COLO829 (cell line): ENCODE measurements at regions not wholly inside any gene's neighbourhood (a gene's known extent, or its start where the extent isn't known, plus 50 kb on each side); places are given as distances from the start of the nearest gene placed in this dataset.

Experiments
- DNase-seq: peaks from one replicate; pipeline ENCODE4 v3.0.0; 2012; ENCODE audit warnings: low spot score

- DNase-seq: no peak
Measured at GRCh38 chr18:42632801-42633200, 482.7 kb downstream of the RIT2 start.

- no peak for DNase-seq
Measured at GRCh38 chr18:42635378-42636048, 480.0 kb downstream of the RIT2 start.

GRCh38 chr18:42636309-42636708, 479.2 kb downstream of the RIT2 start:
- DNase-seq: no peak

- no peak for DNase-seq
Measured at GRCh38 chr18:42640160-42640559, 475.3 kb downstream of the RIT2 start.

- DNase-seq: no peak
Measured at GRCh38 chr18:42641996-42642395, 473.5 kb downstream of the RIT2 start.

- DNase-seq: no peak
Measured at GRCh38 chr18:42644729-42645131, 470.8 kb downstream of the RIT2 start.

GRCh38 chr18:42649331-42650035, 466.0 kb downstream of the RIT2 start:
- no peak for DNase-seq

- DNase-seq: no peak
Measured at GRCh38 chr18:42654556-42654955, 460.9 kb downstream of the RIT2 start.

- no peak for DNase-seq
Measured at GRCh38 chr18:42657551-42657950, 457.9 kb downstream of the RIT2 start.

GRCh38 chr18:42658171-42658570, 457.3 kb downstream of the RIT2 start:
- DNase-seq: no peak

- DNase-seq: no peak
Measured at GRCh38 chr18:42659187-42659586, 456.3 kb downstream of the RIT2 start.

GRCh38 chr18:42670860-42671259, 444.6 kb downstream of the RIT2 start:
- DNase-seq: no peak

- no peak for DNase-seq
Measured at GRCh38 chr18:42675810-42676209, 439.7 kb downstream of the RIT2 start.

GRCh38 chr18:42683094-42683493, 432.4 kb downstream of the RIT2 start:
- DNase-seq: no peak

- DNase-seq: no peak
Measured at GRCh38 chr18:42689310-42689709, 426.2 kb downstream of the RIT2 start.
